Mesenchymal stem cell (in vitro differentiated cells and primary cell): ENCODE measurements at regions not wholly inside any gene's neighbourhood (a gene's known extent, or its start where the extent isn't known, plus 50 kb on each side); places are given as distances from the start of the nearest gene placed in this dataset.

Experiments
- DNase-seq: peaks from one replicate; pipeline ENCODE4 v3.0.0-alpha.2; 2013
- H2AFZ ChIP-seq: one replicate; pipeline ENCODE4 v1.6.1; 2013; ENCODE audit warnings: low read depth, mild to moderate bottlenecking, control low read depth, inconsistent platforms, low read length, moderate library complexity
- H2AK5ac ChIP-seq: 2 replicates; pipeline ENCODE4 v1.6.1; 2013; ENCODE audit warnings: low read length, moderate library complexity, mild to moderate bottlenecking, inconsistent platforms; ENCODE audit not compliant: severe bottlenecking
- H2BK120ac ChIP-seq: one replicate; pipeline ENCODE4 v1.6.1; 2013; ENCODE audit warnings: low read depth, mild to moderate bottlenecking, inconsistent platforms, low read length, moderate library complexity
- H2BK12ac ChIP-seq, 2 experiments: one replicate each; pipeline ENCODE4 v1.6.1; 2013; ENCODE audit warnings: inconsistent platforms in 2 of 2, low read length in 2 of 2, mild to moderate bottlenecking in 2 of 2, moderate library complexity in 2 of 2, control low read depth in 1 of 2
- H2BK15ac ChIP-seq: one replicate; pipeline ENCODE4 v1.6.1; 2013; ENCODE audit warnings: mild to moderate bottlenecking, low read depth, inconsistent platforms; ENCODE audit not compliant: poor library complexity, severe bottlenecking
- H2BK5ac ChIP-seq: 2 replicates; pipeline ENCODE4 v1.6.1; 2013; ENCODE audit warnings: low read depth, mild to moderate bottlenecking, low read length, control low read depth, inconsistent platforms; ENCODE audit not compliant: poor library complexity, severe bottlenecking
- H3K14ac ChIP-seq, 2 experiments: one replicate each; pipeline ENCODE4 v1.6.1; 2013; ENCODE audit warnings: inconsistent platforms in 2 of 2, low read length in 2 of 2, control low read depth in 1 of 2, mild to moderate bottlenecking in 1 of 2, moderate library complexity in 1 of 2
- H3K18ac ChIP-seq, 2 experiments: one replicate each; pipeline ENCODE4 v1.6.1; 2013; ENCODE audit warnings: inconsistent platforms in 2 of 2, low read length in 2 of 2, control low read depth in 1 of 2, low read depth in 1 of 2, mild to moderate bottlenecking in 1 of 2
- H3K23ac ChIP-seq, 2 experiments: one replicate each; pipeline ENCODE4 v1.6.1; 2013; ENCODE audit warnings: inconsistent platforms in 2 of 2, low read length in 2 of 2, mild to moderate bottlenecking in 2 of 2, moderate library complexity in 2 of 2, control low read depth in 1 of 2
- H3K27ac ChIP-seq: 2 replicates; pipeline ENCODE4 v1.5.1; 2013; ENCODE audit warnings: mild to moderate bottlenecking, moderate library complexity, low read length, control low read depth, inconsistent platforms; ENCODE audit not compliant: poor library complexity, severe bottlenecking
- H3K27me3 ChIP-seq, 2 experiments: 2 replicates each; pipeline versions ENCODE4 v1.6.1 to v1.7.0; 2013; ENCODE audit warnings: low read length in 2 of 2, mild to moderate bottlenecking in 2 of 2, moderate library complexity in 2 of 2, control low read depth in 1 of 2, inconsistent platforms in 1 of 2; ENCODE audit not compliant: control insufficient read depth in 1 of 2, insufficient read depth in 1 of 2
- H3K36me3 ChIP-seq, 2 experiments: 2 replicates each; pipeline versions ENCODE4 v1.6.1 to v1.7.0; 2013; ENCODE audit warnings: low read length in 2 of 2, control low read depth in 1 of 2, inconsistent platforms in 1 of 2, low read depth in 1 of 2, mild to moderate bottlenecking in 1 of 2; ENCODE audit not compliant: insufficient read depth in 2 of 2, control insufficient read depth in 1 of 2
- H3K4ac ChIP-seq, 2 experiments: one replicate each; pipeline ENCODE4 v1.6.1; 2013; ENCODE audit warnings: inconsistent platforms in 2 of 2, low read length in 2 of 2, mild to moderate bottlenecking in 2 of 2, moderate library complexity in 2 of 2, control low read depth in 1 of 2, low read depth in 1 of 2
- H3K4me1 ChIP-seq: 2 replicates; pipeline ENCODE4 v1.6.1; 2013; ENCODE audit warnings: low read depth, low read length, control low read depth; ENCODE audit not compliant: control insufficient read depth, insufficient read depth
- H3K4me2 ChIP-seq: 2 replicates; pipeline ENCODE4 v1.6.1; 2013; ENCODE audit warnings: low read length, mild to moderate bottlenecking, inconsistent platforms; ENCODE audit not compliant: poor library complexity, severe bottlenecking
- H3K4me3 ChIP-seq, 2 experiments: 2 replicates each; pipeline versions ENCODE4 v1.5.1 to v1.7.0; 2013; ENCODE audit warnings: low read length in 2 of 2, mild to moderate bottlenecking in 2 of 2, control low read depth in 1 of 2, low read depth in 1 of 2; ENCODE audit not compliant: insufficient read depth in 1 of 2
- H3K79me1 ChIP-seq: replicated peaks from 2 replicates; pipeline ENCODE4 v1.6.1; 2013; ENCODE audit warnings: mild to moderate bottlenecking, control low read depth, low read length, inconsistent platforms; ENCODE audit not compliant: poor library complexity, severe bottlenecking
- H3K9ac ChIP-seq: 2 replicates; pipeline ENCODE4 v1.7.0; 2013; ENCODE audit warnings: mild to moderate bottlenecking, low read length, moderate library complexity
- H3K9me3 ChIP-seq: 2 replicates; pipeline ENCODE4 v1.7.0; 2013; ENCODE audit warnings: mild to moderate bottlenecking, low read length; ENCODE audit not compliant: control insufficient read depth
- H4K8ac ChIP-seq: one replicate; pipeline ENCODE4 v1.6.1; 2013; ENCODE audit warnings: inconsistent platforms, mild to moderate bottlenecking, low read length, moderate library complexity
- H4K91ac ChIP-seq: one replicate; pipeline ENCODE4 v1.6.1; 2013; ENCODE audit warnings: mild to moderate bottlenecking, low read length, inconsistent platforms
- WGBS: methylation state at CpG from one replicate; pipeline ENCODE4 v1.1.7; 2013; ENCODE audit warnings: mixed read lengths; 5-methylcytosine and 5-hydroxymethylcytosine counted together

GRCh38 chr2:106316915-106317314 is 122.8 kb upstream of the UXS1 start:
- Histone ChIP-seq H3K27me3 (no peaks in the 10 kb centered on the region), H2BK120ac (no peak overlapping the region), H3K9ac (no peak overlapping the region), H2AK5ac (no peak overlapping the region), H3K14ac (no peak overlapping the region), H3K9me3 (no peaks in the 10 kb centered on the region), H3K79me1 (no peaks in the 10 kb centered on the region), H2BK15ac (no peak overlapping the region), H3K4ac (no peak overlapping the region), H4K8ac (no peak overlapping the region), H4K91ac (no peak overlapping the region), H3K4me2 (no peak overlapping the region), H2BK12ac (no peak overlapping the region), H2BK5ac (no peak overlapping the region), H3K4me1 (no peaks in the 10 kb centered on the region), H3K36me3 (no peaks in the 10 kb centered on the region), H2AFZ (no peak overlapping the region), H3K27ac (no peak overlapping the region), H3K23ac (no peak overlapping the region), H3K18ac (no peak overlapping the region), H3K4me3 (no peak overlapping the region)
- WGBS: 100% methylated on average over 1 of the region's 2 CpGs
- no peak for DNase-seq

- Histone ChIP-seq H3K27ac (no peak overlapping the region), H3K23ac (no peak overlapping the region), H3K4me1 (no peaks in the 10 kb centered on the region), H2AK5ac (no peak overlapping the region), H3K18ac (no peak overlapping the region), H2BK15ac (no peak overlapping the region), H2BK5ac (no peak overlapping the region), H4K91ac (no peak overlapping the region), H3K14ac (no peak overlapping the region), H2AFZ (no peak overlapping the region), H3K9me3 (no peaks in the 10 kb centered on the region), H3K4me3 (no peak overlapping the region), H2BK12ac (no peak overlapping the region), H3K79me1 (no peaks in the 10 kb centered on the region), H3K27me3 (no peaks in the 10 kb centered on the region), H4K8ac (no peak overlapping the region), H2BK120ac (no peak overlapping the region), H3K36me3 (no peaks in the 10 kb centered on the region), H3K9ac (no peak overlapping the region), H3K4ac (no peak overlapping the region), H3K4me2 (no peak overlapping the region)
- no peak for DNase-seq
- WGBS: 52% methylated on average over 3 of the region's 3 CpGs
Observed at GRCh38 chr2:106314444-106314843, 120.3 kb upstream of the UXS1 start.

GRCh38 chr2:106311041-106311370 is 116.9 kb upstream of the UXS1 start:
- no peak overlapping the region for H2BK15ac ChIP-seq
- 100% methylated on average over 4 of the region's 5 CpGs for WGBS
- no peak overlapping the region for H4K91ac ChIP-seq
- no peak overlapping the region for H2BK5ac ChIP-seq
- H3K4me3 ChIP-seq: no peak overlapping the region
- no peak overlapping the region for H3K23ac ChIP-seq
- no peaks in the 10 kb centered on the region for H3K4me1 ChIP-seq
- no peak overlapping the region for H2BK12ac ChIP-seq
- H2AFZ ChIP-seq: no peak overlapping the region
- no peak overlapping the region for H3K18ac ChIP-seq
- no peak overlapping the region for H3K4me2 ChIP-seq
- H4K8ac ChIP-seq: no peak overlapping the region
- H3K79me1 ChIP-seq: no peaks in the 10 kb centered on the region
- no peak overlapping the region for H2BK120ac ChIP-seq
- H3K27ac ChIP-seq: no peak overlapping the region
- H3K9ac ChIP-seq: no peak overlapping the region
- no peak overlapping the region for H3K4ac ChIP-seq
- DNase-seq: no peak
- H3K9me3 ChIP-seq: no peaks in the 10 kb centered on the region
- no peak overlapping the region for H2AK5ac ChIP-seq
- no peaks in the 10 kb centered on the region for H3K27me3 ChIP-seq
- no peak overlapping the region for H3K14ac ChIP-seq
- H3K36me3 ChIP-seq: no peaks in the 10 kb centered on the region

- Histone ChIP-seq H3K9ac (no peak overlapping the region), H3K4ac (no peak overlapping the region)
Observed at GRCh38 chr2:106307860-106308259, 113.8 kb upstream of the UXS1 start.

More at GRCh38 chr2:106307860-106308259, 113.8 kb upstream of the UXS1 start:
- Histone ChIP-seq H3K14ac (no peak overlapping the region), H3K4me1 (no peaks in the 10 kb centered on the region), H3K36me3 (no peaks in the 10 kb centered on the region), H3K4me3 (no peak overlapping the region), H4K8ac (no peak overlapping the region), H3K79me1 (no peaks in the 10 kb centered on the region), H3K18ac (no peak overlapping the region), H3K4me2 (no peak overlapping the region), H3K23ac (no peak overlapping the region), H3K27ac (no peak overlapping the region), H3K9me3 (no peaks in the 10 kb centered on the region), H4K91ac (no peak overlapping the region), H3K27me3 (no peaks in the 10 kb centered on the region), H2BK15ac (no peak overlapping the region), H2AK5ac (no peak overlapping the region), H2BK120ac (no peak overlapping the region), H2AFZ (no peak overlapping the region), H2BK12ac (no peak overlapping the region), H2BK5ac (no peak overlapping the region)
- WGBS: no CpG with 5 or more reads among the region's 1 CpG
- no peak for DNase-seq
